ENCODE measurements at regions not wholly inside any gene's neighbourhood (a gene's known extent, or its start where the extent isn't known, plus 50 kb on each side); places are given as distances from the start of the nearest gene placed in this dataset.

DNA sequence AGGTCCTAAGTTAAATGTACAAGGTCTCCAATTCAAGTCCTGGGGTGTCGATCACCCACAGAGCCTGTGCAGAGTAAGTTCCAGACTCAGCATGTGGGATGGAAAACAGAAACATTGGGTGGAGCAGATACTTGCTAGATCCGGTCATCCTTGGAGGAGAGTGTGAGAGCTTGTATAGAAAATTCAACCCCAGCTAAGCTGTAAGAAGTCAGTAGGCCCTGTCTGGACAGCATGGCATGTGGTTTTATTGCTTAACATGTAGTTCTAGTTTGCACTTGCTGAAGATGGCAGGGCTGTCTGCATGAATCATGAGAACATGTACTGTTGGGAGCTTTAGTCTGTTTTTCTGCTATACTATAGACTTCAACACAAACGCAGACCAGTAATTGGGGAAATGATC lies 189.6 kb upstream of the RMP24 start:
- no peak overlapping the region for H3K9ac ChIP-seq (replicated peaks in 1 of 4; ENCODE audit: extremely low read depth in 1 of 4, low read depth in 3 of 4, low read length in 3 of 4)
- H3K4me3 ChIP-seq (ENCODE audit: extremely low read depth in 1 of 4, insufficient read depth in 2 of 4, low read depth in 3 of 4, low read length in 4 of 4): no peak overlapping the region
- no peaks in the 10 kb centered on the region for H3K79me1 ChIP-seq (ENCODE audit: low read depth, low read length)
- H2BK120ac ChIP-seq (replicated peaks; ENCODE audit: low read depth, low read length): no peak overlapping the region
- no peak overlapping the region for H3K23ac ChIP-seq (ENCODE audit: insufficient read length)
- CTCF ChIA-PET (ENCODE audit: partially characterized antibody): interaction anchor here (0.7 to 1.6 kb wide), 4 partner anchors 8 to 237 kb away, joined by 3 to 4 read pairs (median 4); no protein-coding TSS in a partner anchor
- no peak overlapping the region for H3K27ac ChIP-seq (ENCODE audit: low read depth, low read length)
- H3K27me3 ChIP-seq (replicated peaks in 1 of 4; ENCODE audit: control insufficient read depth in 3 of 4, extremely low read depth in 1 of 4, insufficient read depth in 3 of 4, low read length in 3 of 4): no peaks in the 10 kb centered on the region
- no peak overlapping the region; the same call in 1 of the 2 replicates for H2BK20ac ChIP-seq (ENCODE audit: low read length)
- no peak overlapping the region for H3K4ac ChIP-seq (replicated peaks; ENCODE audit: insufficient read length, low read depth, low read length)
- WGBS, 2 experiments (ENCODE audit: extremely low coverage in 1 of 2, insufficient coverage in 1 of 2, insufficient read length in 1 of 2, insufficient replicate concordance in 2 of 2, low coverage in 1 of 2, low lambda C conversion rate in 2 of 2, missing lambda C conversion rate in 1 of 2): 98% methylated on average over 3 of the region's 3 CpGs; no CpG with 5 or more reads in 1 of the 2 experiments
- H4K20me1 ChIP-seq (replicated peaks in 1 of 2; ENCODE audit: control insufficient read depth in 1 of 2, insufficient read depth in 2 of 2, low read length in 2 of 2): no peaks in the 10 kb centered on the region
- H2AFZ ChIP-seq (ENCODE audit: low read length): no peak overlapping the region
- no peak overlapping the region for H4K5ac ChIP-seq (ENCODE audit: insufficient read length, low read depth, low read length)
- no peak overlapping the region for H3K4me2 ChIP-seq (ENCODE audit: insufficient read depth in 1 of 2, low read depth in 2 of 2, low read length in 2 of 2)
- H2BK15ac ChIP-seq (ENCODE audit: low read length): no peak overlapping the region; the same call in 1 of the 2 replicates
- no peaks in the 10 kb centered on the region for H3K36me3 ChIP-seq (ENCODE audit: control insufficient read depth in 2 of 4, insufficient read depth in 4 of 4, low read length in 3 of 4)
- no peak overlapping the region for H2BK12ac ChIP-seq (ENCODE audit: low read depth, low read length)
- H3K23me2 ChIP-seq (ENCODE audit: low read depth, low read length): no peaks in the 10 kb centered on the region
- H4K8ac ChIP-seq (ENCODE audit: extremely low read depth, insufficient read depth, low read length): no peak overlapping the region
- DNase-seq (ENCODE audit: low read depth in 1 of 2, low spot score in 2 of 2) (no peak), FAIRE-seq (no peak)
- no peak overlapping the region for H2BK5ac ChIP-seq (ENCODE audit: low read depth, low read length)
- H3K14ac ChIP-seq (ENCODE audit: insufficient read length): no peak overlapping the region
- no peak overlapping the region for H3K56ac ChIP-seq (replicated peaks; ENCODE audit: insufficient read length, low read depth, low read length)
- no peak overlapping the region for H2AK5ac ChIP-seq (ENCODE audit: low read depth, low read length)
- TF ChIP-seq FOSL1 (IDR thresholded peaks at IDR 0.05; ENCODE audit: insufficient read depth, low read depth, low read length) (no peak), RXRA (IDR thresholded peaks at IDR 0.05; ENCODE audit: insufficient read depth, low read depth, low read length) (no peak), KDM1A (IDR thresholded peaks at IDR 0.05; ENCODE audit: borderline replicate concordance, low read length) (no peak), JUN (IDR thresholded peaks at IDR 0.05; ENCODE audit: low read depth, low read length) (no peak), SP2 (IDR thresholded peaks at IDR 0.05; ENCODE audit: low read length) (no peak)
- H4K91ac ChIP-seq (replicated peaks; ENCODE audit: insufficient read length, low read length): no peak overlapping the region
- H3K18ac ChIP-seq (ENCODE audit: extremely low read depth, low read length): no peak overlapping the region
- H3K9me3 ChIP-seq (ENCODE audit: insufficient read depth in 2 of 2, low read depth in 1 of 2, low read length in 1 of 2): no peaks in the 10 kb centered on the region
- H3K79me2 ChIP-seq (ENCODE audit: control insufficient read depth in 1 of 2, insufficient read depth in 2 of 2, low read length in 2 of 2): no peaks in the 10 kb centered on the region
- POLR2A ChIA-PET (ENCODE audit: partially characterized antibody): interaction anchor here (2.6 kb wide), 1 partner anchor 59 kb away, joined by 7 read pairs; no protein-coding TSS in a partner anchor
- H3K4me1 ChIP-seq (replicated peaks in 1 of 4; ENCODE audit: control insufficient read depth in 3 of 4, insufficient read depth in 4 of 4, low read length in 3 of 4): peaks cover 0 to 9% (median 0%) of the 10 kb centered on the region in 4 experiments; a peak in 1 of 7 replicates
